ENCODE measurements at regions not wholly inside any gene's neighbourhood (a gene's known extent, or its start where the extent isn't known, plus 50 kb on each side); places are given as distances from the start of the nearest gene placed in this dataset.

- TF ChIP-seq, protein P1, sequence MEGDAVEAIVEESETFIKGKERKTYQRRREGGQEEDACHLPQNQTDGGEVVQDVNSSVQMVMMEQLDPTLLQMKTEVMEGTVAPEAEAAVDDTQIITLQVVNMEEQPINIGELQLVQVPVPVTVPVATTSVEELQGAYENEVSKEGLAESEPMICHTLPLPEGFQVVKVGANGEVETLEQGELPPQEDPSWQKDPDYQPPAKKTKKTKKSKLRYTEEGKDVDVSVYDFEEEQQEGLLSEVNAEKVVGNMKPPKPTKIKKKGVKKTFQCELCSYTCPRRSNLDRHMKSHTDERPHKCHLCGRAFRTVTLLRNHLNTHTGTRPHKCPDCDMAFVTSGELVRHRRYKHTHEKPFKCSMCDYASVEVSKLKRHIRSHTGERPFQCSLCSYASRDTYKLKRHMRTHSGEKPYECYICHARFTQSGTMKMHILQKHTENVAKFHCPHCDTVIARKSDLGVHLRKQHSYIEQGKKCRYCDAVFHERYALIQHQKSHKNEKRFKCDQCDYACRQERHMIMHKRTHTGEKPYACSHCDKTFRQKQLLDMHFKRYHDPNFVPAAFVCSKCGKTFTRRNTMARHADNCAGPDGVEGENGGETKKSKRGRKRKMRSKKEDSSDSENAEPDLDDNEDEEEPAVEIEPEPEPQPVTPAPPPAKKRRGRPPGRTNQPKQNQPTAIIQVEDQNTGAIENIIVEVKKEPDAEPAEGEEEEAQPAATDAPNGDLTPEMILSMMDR (IDR thresholded peaks at IDR 0.05): no peak
- TF ChIP-seq POLR2A (IDR thresholded peaks at IDR 0.05): no peak
These were observed 64.3 kb upstream of the UNC93A start for GRCh38 chr6:167226791-167227190.

Data from right lobe of liver (tissue), 4 donors.